ENCODE measurements at regions not wholly inside any gene's neighbourhood (a gene's known extent, or its start where the extent isn't known, plus 50 kb on each side); places are given as distances from the start of the nearest gene placed in this dataset.

DNA sequence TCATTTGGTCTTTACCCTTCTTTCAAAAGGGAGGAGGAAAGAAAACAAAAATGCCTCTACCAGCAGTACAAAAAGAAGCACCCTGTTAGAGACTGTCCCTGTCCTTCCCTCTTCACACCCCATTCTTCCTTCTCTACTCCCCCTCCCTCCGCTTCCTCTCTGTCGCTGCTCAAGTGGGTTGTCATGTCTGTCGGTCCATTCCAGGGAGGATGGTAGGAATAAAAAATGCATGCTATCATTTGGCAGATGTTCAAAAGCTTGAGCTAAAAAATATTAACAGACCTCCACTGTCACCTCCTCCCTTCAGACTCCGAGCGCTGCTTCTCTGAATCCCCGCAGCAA lies 482.0 kb downstream of the BCL11A start:
- Mint-ChIP-seq H3K27ac (ENCODE audit: low read depth) (no peak overlapping the region), H3K4me1 (no peaks in the 10 kb centered on the region), H3K9me3 (peaks cover 10% of the 10 kb centered on the region), H3K4me3 (no peak overlapping the region), H3K27me3 (no peaks in the 10 kb centered on the region), H3K36me3 (ENCODE audit: insufficient read depth) (no peaks in the 10 kb centered on the region)
- no peak for DNase-seq (ENCODE audit: low spot score in 2 of 2)
- ATAC-seq (replicated peaks; ENCODE audit: extremely low read depth, poor library complexity, severe bottlenecking), result no peak

- Mint-ChIP-seq H3K27me3 (no peaks in the 10 kb centered on the region), H3K27ac (ENCODE audit: low read depth) (no peak overlapping the region), H3K4me1 (no peaks in the 10 kb centered on the region), H3K36me3 (ENCODE audit: insufficient read depth) (no peaks in the 10 kb centered on the region), H3K9me3 (peaks cover 10% of the 10 kb centered on the region), H3K4me3 (no peak overlapping the region)
- ATAC-seq (replicated peaks; ENCODE audit: extremely low read depth, poor library complexity, severe bottlenecking), result no peak
- no peak for DNase-seq (ENCODE audit: low spot score in 2 of 2)
These were observed 482.5 kb downstream of the BCL11A start for GRCh38 chr2:60070736-60071489.

GRCh38 chr2:60070196-60070595 lies 483.3 kb downstream of the BCL11A start:
- Mint-ChIP-seq H3K27ac (ENCODE audit: low read depth) (no peak overlapping the region), H3K27me3 (no peaks in the 10 kb centered on the region)

GRCh38 chr2:60068755-60069154 lies 484.7 kb downstream of the BCL11A start:
- no peak for DNase-seq (ENCODE audit: low spot score in 2 of 2)
- H3K27ac Mint-ChIP-seq (ENCODE audit: low read depth), result no peak overlapping the region
- H3K4me1 Mint-ChIP-seq, result no peaks in the 10 kb centered on the region
- no peak overlapping the region for H3K4me3 Mint-ChIP-seq
- ATAC-seq (replicated peaks; ENCODE audit: extremely low read depth, poor library complexity, severe bottlenecking), result no peak
- no peaks in the 10 kb centered on the region for H3K27me3 Mint-ChIP-seq
- no peaks in the 10 kb centered on the region for H3K36me3 Mint-ChIP-seq (ENCODE audit: insufficient read depth)
- peaks cover 4% of the 10 kb centered on the region for H3K9me3 Mint-ChIP-seq

More at GRCh38 chr2:60070196-60070595, 483.3 kb downstream of the BCL11A start:
- Mint-ChIP-seq H3K4me3 (no peak overlapping the region), H3K4me1 (no peaks in the 10 kb centered on the region), H3K36me3 (ENCODE audit: insufficient read depth) (no peaks in the 10 kb centered on the region), H3K9me3 (peaks cover 7% of the 10 kb centered on the region)
- DNase-seq (ENCODE audit: low spot score in 2 of 2) (no peak), ATAC-seq (replicated peaks; ENCODE audit: extremely low read depth, poor library complexity, severe bottlenecking) (no peak)

DNA sequence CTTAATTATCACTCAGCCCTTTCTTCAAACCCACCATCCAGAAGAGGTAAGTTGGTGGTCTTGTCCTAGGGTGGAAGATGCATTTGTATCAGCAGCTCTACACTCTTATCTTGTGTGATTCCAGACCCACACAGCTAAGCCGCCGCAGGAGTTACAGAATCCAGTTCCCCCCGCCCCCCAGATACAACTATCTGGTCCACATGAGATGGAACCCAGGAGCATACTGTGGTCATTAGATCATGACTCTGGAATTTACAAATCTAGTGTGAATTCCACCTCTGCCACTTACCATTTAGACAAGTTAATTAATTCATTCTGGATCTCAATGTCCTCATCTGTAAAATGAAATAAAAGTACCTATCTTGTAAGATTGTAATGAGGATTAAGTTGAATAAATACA lies 486.4 kb downstream of the BCL11A start:
- ATAC-seq (replicated peaks; ENCODE audit: extremely low read depth, poor library complexity, severe bottlenecking) (no peak), DNase-seq (ENCODE audit: low spot score in 2 of 2) (no peak)
- Mint-ChIP-seq H3K4me1 (no peaks in the 10 kb centered on the region), H3K27ac (ENCODE audit: low read depth) (no peak overlapping the region), H3K4me3 (no peak overlapping the region), H3K9me3 (peaks cover 4% of the 10 kb centered on the region), H3K27me3 (no peaks in the 10 kb centered on the region), H3K36me3 (ENCODE audit: insufficient read depth) (peaks cover 1% of the 10 kb centered on the region)

GRCh38 chr2:60066096-60066839 lies 487.2 kb downstream of the BCL11A start:
- Mint-ChIP-seq H3K27me3 (no peaks in the 10 kb centered on the region), H3K9me3 (peaks cover 4% of the 10 kb centered on the region), H3K27ac (ENCODE audit: low read depth) (no peak overlapping the region), H3K4me1 (no peaks in the 10 kb centered on the region), H3K36me3 (ENCODE audit: insufficient read depth) (peaks cover 1% of the 10 kb centered on the region), H3K4me3 (no peak overlapping the region)
- ATAC-seq (replicated peaks; ENCODE audit: extremely low read depth, poor library complexity, severe bottlenecking), result no peak
- no peak for DNase-seq (ENCODE audit: low spot score in 2 of 2)

DNA sequence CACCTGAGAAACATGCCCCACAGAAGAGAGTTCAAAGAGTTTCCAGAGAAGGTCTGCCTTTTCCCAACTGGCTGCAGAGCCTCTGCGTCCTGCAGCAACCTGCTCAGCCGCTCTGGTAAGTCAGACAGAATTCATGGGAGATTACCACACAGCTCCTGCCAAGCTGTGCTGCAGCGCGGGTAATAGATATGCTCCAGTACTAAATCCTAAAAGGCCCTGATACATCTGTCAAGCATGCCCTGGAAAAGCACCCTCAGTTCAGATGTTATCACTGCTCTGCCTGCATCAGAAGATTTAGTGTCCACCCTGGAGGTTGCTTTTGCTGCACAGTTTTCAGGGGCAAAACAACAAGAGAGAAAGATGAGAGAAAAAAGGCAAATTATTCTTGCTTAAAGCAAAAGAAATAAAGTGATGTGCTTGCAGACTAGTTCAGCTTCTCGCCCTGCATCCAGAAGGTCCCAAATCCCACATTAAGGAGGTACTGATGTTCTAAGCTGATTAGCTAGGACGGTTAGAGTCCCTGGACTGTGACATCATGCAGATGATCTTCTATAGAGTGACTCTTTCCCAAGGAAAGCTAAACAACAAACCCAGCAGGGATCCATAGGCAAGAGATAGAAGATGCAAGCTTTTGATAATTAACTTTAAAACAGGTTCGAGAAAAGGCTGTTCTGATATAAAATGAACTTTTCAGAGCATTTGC lies 488.6 kb downstream of the BCL11A start:
- Mint-ChIP-seq H3K4me3 (no peak overlapping the region), H3K27ac (ENCODE audit: low read depth) (no peak overlapping the region), H3K9me3 (peaks cover 4% of the 10 kb centered on the region), H3K36me3 (ENCODE audit: insufficient read depth) (peaks cover 1% of the 10 kb centered on the region), H3K4me1 (no peaks in the 10 kb centered on the region), H3K27me3 (no peaks in the 10 kb centered on the region)
- DNase-seq (ENCODE audit: low spot score in 2 of 2), result no peak
- ATAC-seq (replicated peaks; ENCODE audit: extremely low read depth, poor library complexity, severe bottlenecking), result no peak

DNA sequence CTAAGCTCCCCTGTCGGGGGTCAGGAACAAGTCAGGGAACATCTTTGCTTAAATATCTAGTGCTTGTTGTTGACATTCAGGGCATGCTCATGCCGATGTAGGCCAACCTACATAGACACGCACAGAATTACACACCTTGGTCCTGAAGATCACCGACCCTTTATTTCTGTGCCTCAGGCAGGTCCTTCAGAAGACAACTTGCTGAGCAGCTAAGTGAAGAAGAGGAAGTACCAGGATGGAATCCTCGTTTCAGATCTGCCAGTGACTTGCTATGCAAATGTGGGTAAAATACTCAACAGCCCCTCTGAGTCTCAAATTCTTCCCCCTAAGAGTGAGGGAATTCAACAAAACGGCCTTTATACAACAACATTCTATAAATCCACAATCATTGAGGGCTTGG lies 494.7 kb downstream of the BCL11A start:
- ATAC-seq (replicated peaks; ENCODE audit: extremely low read depth, poor library complexity, severe bottlenecking), result no peak
- H3K27me3 Mint-ChIP-seq, result no peaks in the 10 kb centered on the region
- H3K36me3 Mint-ChIP-seq (ENCODE audit: insufficient read depth), result peaks cover 1% of the 10 kb centered on the region
- no peaks in the 10 kb centered on the region for H3K9me3 Mint-ChIP-seq
- no peak overlapping the region for H3K27ac Mint-ChIP-seq (ENCODE audit: low read depth)
- DNase-seq (ENCODE audit: low spot score in 2 of 2), result no peak
- no peaks in the 10 kb centered on the region for H3K4me1 Mint-ChIP-seq
- H3K4me3 Mint-ChIP-seq, result no peak overlapping the region

GRCh38 chr2:60054571-60055340 lies 498.7 kb downstream of the BCL11A start:
- no peak overlapping the region for H3K27ac Mint-ChIP-seq (ENCODE audit: low read depth)

GRCh38 chr2:60053791-60054190 lies 499.7 kb downstream of the BCL11A start:
- H3K36me3 Mint-ChIP-seq (ENCODE audit: insufficient read depth), result peaks cover 2% of the 10 kb centered on the region
- H3K27me3 Mint-ChIP-seq, result no peaks in the 10 kb centered on the region
- ATAC-seq (replicated peaks; ENCODE audit: extremely low read depth, poor library complexity, severe bottlenecking) (no peak), DNase-seq (ENCODE audit: low spot score in 2 of 2) (no peak)
- no peaks in the 10 kb centered on the region for H3K4me1 Mint-ChIP-seq
- no peak overlapping the region for H3K27ac Mint-ChIP-seq (ENCODE audit: low read depth)
- no peaks in the 10 kb centered on the region for H3K9me3 Mint-ChIP-seq
- no peak overlapping the region for H3K4me3 Mint-ChIP-seq

More at GRCh38 chr2:60054571-60055340, 498.7 kb downstream of the BCL11A start:
- no peak for DNase-seq (ENCODE audit: low spot score in 2 of 2)
- Mint-ChIP-seq H3K4me3 (no peak overlapping the region), H3K27me3 (no peaks in the 10 kb centered on the region), H3K9me3 (no peaks in the 10 kb centered on the region), H3K4me1 (no peaks in the 10 kb centered on the region), H3K36me3 (ENCODE audit: insufficient read depth) (peaks cover 2% of the 10 kb centered on the region)
- no peak for ATAC-seq (replicated peaks; ENCODE audit: extremely low read depth, poor library complexity, severe bottlenecking)

GRCh38 chr2:60052601-60053000 lies 500.9 kb downstream of the BCL11A start:
- ATAC-seq (replicated peaks; ENCODE audit: extremely low read depth, poor library complexity, severe bottlenecking) (no peak), DNase-seq (ENCODE audit: low spot score in 2 of 2) (no peak)
- Mint-ChIP-seq H3K36me3 (ENCODE audit: insufficient read depth) (peaks cover 2% of the 10 kb centered on the region), H3K4me1 (no peaks in the 10 kb centered on the region), H3K27ac (ENCODE audit: low read depth) (no peak overlapping the region), H3K9me3 (no peaks in the 10 kb centered on the region), H3K27me3 (no peaks in the 10 kb centered on the region), H3K4me3 (no peak overlapping the region)

DNA sequence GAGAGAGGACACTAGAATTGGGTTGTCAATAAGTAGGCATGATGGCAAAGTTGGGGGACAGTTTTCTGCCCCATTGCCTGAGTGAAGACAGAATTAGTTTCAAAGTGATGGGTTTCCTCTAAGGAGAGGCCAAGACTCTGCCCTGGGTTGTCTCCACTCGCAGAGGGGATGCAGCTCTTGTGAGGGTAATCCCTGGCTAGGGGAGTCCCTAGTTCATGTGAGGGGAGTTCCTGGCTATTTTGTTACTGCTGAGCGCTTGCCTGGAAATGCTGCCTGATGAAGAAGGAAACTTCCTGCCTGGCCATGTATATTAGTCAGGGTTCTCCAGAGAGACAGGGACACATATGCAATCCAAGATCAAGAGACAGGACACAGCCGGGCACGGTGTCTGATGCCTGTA lies 501.5 kb downstream of the BCL11A start:
- no peaks in the 10 kb centered on the region for H3K4me1 Mint-ChIP-seq
- no peak overlapping the region for H3K27ac Mint-ChIP-seq (ENCODE audit: low read depth)
- H3K27me3 Mint-ChIP-seq, result no peaks in the 10 kb centered on the region
- peaks cover 2% of the 10 kb centered on the region for H3K36me3 Mint-ChIP-seq (ENCODE audit: insufficient read depth)
- no peaks in the 10 kb centered on the region for H3K9me3 Mint-ChIP-seq
- H3K4me3 Mint-ChIP-seq, result no peak overlapping the region
- DNase-seq (ENCODE audit: low spot score in 2 of 2) (no peak), ATAC-seq (replicated peaks; ENCODE audit: extremely low read depth, poor library complexity, severe bottlenecking) (no peak)
